ENCODE measurements at regions not wholly inside any gene's neighbourhood (a gene's known extent, or its start where the extent isn't known, plus 50 kb on each side); places are given as distances from the start of the nearest gene placed in this dataset.

DNA sequence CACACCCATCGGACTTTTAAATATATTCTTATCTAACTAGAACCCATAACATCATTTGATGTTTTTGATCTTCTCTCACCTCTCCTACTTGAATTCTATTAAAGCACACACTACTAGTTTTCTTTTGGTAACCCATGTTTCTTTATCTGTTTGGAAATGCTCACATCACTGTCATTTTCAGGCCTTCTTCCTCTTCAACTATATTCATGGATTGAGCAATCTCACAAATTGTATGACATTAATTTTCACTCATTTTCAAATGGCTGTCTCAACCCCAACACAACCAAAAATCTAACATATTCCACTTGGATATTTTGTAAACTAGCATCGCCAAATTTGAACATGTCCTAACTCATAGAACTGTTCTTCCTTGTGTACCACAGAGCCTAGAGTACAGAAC, 488.0 kb upstream of the SEMA3A start:
- TF ChIP-seq, protein P1, sequence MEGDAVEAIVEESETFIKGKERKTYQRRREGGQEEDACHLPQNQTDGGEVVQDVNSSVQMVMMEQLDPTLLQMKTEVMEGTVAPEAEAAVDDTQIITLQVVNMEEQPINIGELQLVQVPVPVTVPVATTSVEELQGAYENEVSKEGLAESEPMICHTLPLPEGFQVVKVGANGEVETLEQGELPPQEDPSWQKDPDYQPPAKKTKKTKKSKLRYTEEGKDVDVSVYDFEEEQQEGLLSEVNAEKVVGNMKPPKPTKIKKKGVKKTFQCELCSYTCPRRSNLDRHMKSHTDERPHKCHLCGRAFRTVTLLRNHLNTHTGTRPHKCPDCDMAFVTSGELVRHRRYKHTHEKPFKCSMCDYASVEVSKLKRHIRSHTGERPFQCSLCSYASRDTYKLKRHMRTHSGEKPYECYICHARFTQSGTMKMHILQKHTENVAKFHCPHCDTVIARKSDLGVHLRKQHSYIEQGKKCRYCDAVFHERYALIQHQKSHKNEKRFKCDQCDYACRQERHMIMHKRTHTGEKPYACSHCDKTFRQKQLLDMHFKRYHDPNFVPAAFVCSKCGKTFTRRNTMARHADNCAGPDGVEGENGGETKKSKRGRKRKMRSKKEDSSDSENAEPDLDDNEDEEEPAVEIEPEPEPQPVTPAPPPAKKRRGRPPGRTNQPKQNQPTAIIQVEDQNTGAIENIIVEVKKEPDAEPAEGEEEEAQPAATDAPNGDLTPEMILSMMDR (conservative IDR thresholded peaks at IDR 0.05 in 1 of 2, IDR thresholded peaks at IDR 0.05 in 1 of 2; ENCODE audit: extremely low read depth in 1 of 2, insufficient read depth in 1 of 2, low read depth in 1 of 2, low read length in 2 of 2) = no peak
- no peak for TF ChIP-seq EZH2 (IDR thresholded peaks at IDR 0.05; ENCODE audit: borderline replicate concordance, low read length)
